Gastroesophageal sphincter (tissue), 4 donors: ENCODE measurements at regions not wholly inside any gene's neighbourhood (a gene's known extent, or its start where the extent isn't known, plus 50 kb on each side); places are given as distances from the start of the nearest gene placed in this dataset.

Experiments
- ATAC-seq: fragments of 150-250 bp; one replicate; pipeline ENCODE4 v1.9.1; 2016; ENCODE audit warnings: mild to moderate bottlenecking, moderate library complexity
- H3K27ac ChIP-seq, 4 donors: fragments of 200-600 bp; sonication (generic) in 3 of 4; 1 replicate in 3 of 4; 2 replicates in 1 of 4; pipeline ENCODE4 v1.5.1; 2016 to 2019
- H3K27me3 ChIP-seq: fragments of 200-600 bp; sonication (generic); one replicate; pipeline ENCODE4 v1.5.1; 2019
- H3K36me3 ChIP-seq, 2 donors: fragments of 200-600 bp; sonication (generic); one replicate each; pipeline ENCODE4 v1.5.1; 2019; ENCODE audit warnings: control low read depth in 1 of 2
- H3K4me1 ChIP-seq, 3 donors: fragments of 200-600 bp; sonication (generic); 1 replicate in 2 of 3; 2 replicates in 1 of 3; pipeline ENCODE4 v1.5.1; 2016 to 2019; ENCODE audit warnings: control low read depth in 2 of 3
- H3K4me3 ChIP-seq, 2 donors: fragments of 200-600 bp; sonication (generic); one replicate each; pipeline ENCODE4 v1.5.1; 2019; ENCODE audit warnings: mild to moderate bottlenecking in 1 of 2, moderate library complexity in 1 of 2
- H3K9me3 ChIP-seq, 3 donors: fragments of 200-600 bp; sonication (generic); one replicate each; pipeline ENCODE4 v1.5.1; 2017 to 2019; ENCODE audit warnings: control low read depth in 2 of 3
- CTCF ChIP-seq, 4 experiments: fragments of 200-600 bp in 2 of 4; fragments of 450-650 bp in 2 of 4; sonication (generic) in 1 of 4; IDR thresholded peaks; one replicate each; pipeline ENCODE4 v1.5.1; 2017 to 2019; ENCODE audit warnings: antibody characterized with exemption in 4 of 4, mild to moderate bottlenecking in 2 of 4, moderate library complexity in 2 of 4
- EP300 ChIP-seq: sonication (generic); formaldehyde crosslinking; IDR thresholded peaks from one replicate; pipeline ENCODE4 v1.6.1; 2017; ENCODE audit warnings: antibody characterized with exemption, mild to moderate bottlenecking
- POLR2A ChIP-seq, 2 donors: fragments of 450-650 bp; IDR thresholded peaks; one replicate each; pipeline ENCODE4 v1.6.1; 2017; ENCODE audit warnings: antibody characterized with exemption in 2 of 2, mild to moderate bottlenecking in 2 of 2, moderate library complexity in 1 of 2
- POLR2AphosphoS5 ChIP-seq: sonication (generic); formaldehyde crosslinking; IDR thresholded peaks from one replicate; pipeline ENCODE4 v1.6.1; 2017; ENCODE audit warnings: antibody characterized with exemption
- WGBS, 2 donors: methylation state at CpG; one replicate each; pipeline ENCODE4 v1.1.5; 2018; ENCODE audit warnings: low coverage in 1 of 2; 5-methylcytosine and 5-hydroxymethylcytosine counted together

- Histone ChIP-seq H3K27ac (no peak overlapping the region), H3K4me3 (no peak overlapping the region), H3K36me3 (no peaks in the 10 kb centered on the region), H3K4me1 (no peaks in the 10 kb centered on the region), H3K9me3 (peaks cover 0 to 26% (median 0%) of the 10 kb centered on the region in 3 donors), H3K27me3 (no peaks in the 10 kb centered on the region)
- no peak for TF ChIP-seq POLR2AphosphoS5
- no peak for TF ChIP-seq CTCF (IDR thresholded peaks at IDR 0.05)
- TF ChIP-seq EP300 = no peak
- no peak for TF ChIP-seq POLR2A (IDR thresholded peaks at IDR 0.05)
- WGBS, 2 donors = 95 to 100% methylated on average over 2 to 3 of the region's 4 CpGs
- no peak for ATAC-seq
Observed at GRCh38 chr7:16144361-16144760, 277.0 kb downstream of the CRPPA start.

- Histone ChIP-seq H3K4me3 (no peak overlapping the region), H3K9me3 (no peaks in the 10 kb centered on the region), H3K36me3 (no peaks in the 10 kb centered on the region), H3K4me1 (no peaks in the 10 kb centered on the region), H3K27ac (no peak overlapping the region), H3K27me3 (no peaks in the 10 kb centered on the region)
- no peak for ATAC-seq
- TF ChIP-seq EP300 = no peak
- no peak for TF ChIP-seq POLR2AphosphoS5
- TF ChIP-seq CTCF (IDR thresholded peaks at IDR 0.05) = no peak
- no peak for TF ChIP-seq POLR2A (IDR thresholded peaks at IDR 0.05)
- 71 to 77% methylated on average over 2 of the region's 2 CpGs for WGBS, 2 donors
Observed at GRCh38 chr7:16137944-16138343, 283.4 kb downstream of the CRPPA start.

GRCh38 chr7:16136896-16137295 lies 284.4 kb downstream of the CRPPA start:
- Histone ChIP-seq H3K27me3 (no peaks in the 10 kb centered on the region), H3K27ac (no peak overlapping the region), H3K4me1 (no peaks in the 10 kb centered on the region), H3K9me3 (no peaks in the 10 kb centered on the region), H3K36me3 (no peaks in the 10 kb centered on the region), H3K4me3 (no peak overlapping the region)
- no peak for ATAC-seq
- no peak for TF ChIP-seq CTCF (IDR thresholded peaks at IDR 0.05)
- TF ChIP-seq POLR2A (IDR thresholded peaks at IDR 0.05) = no peak
- TF ChIP-seq EP300 = no peak
- WGBS, 2 donors = 95 to 100% methylated on average over 2 of the region's 2 CpGs

GRCh38 chr7:16135658-16136057 lies 285.7 kb downstream of the CRPPA start:
- Histone ChIP-seq H3K4me1 (peaks cover 0 to 4% (median 2%) of the 10 kb centered on the region in 3 donors), H3K9me3 (no peaks in the 10 kb centered on the region), H3K27ac (no peak overlapping the region), H3K27me3 (no peaks in the 10 kb centered on the region), H3K36me3 (no peaks in the 10 kb centered on the region), H3K4me3 (no peak overlapping the region)
- TF ChIP-seq CTCF (IDR thresholded peaks at IDR 0.05) = no peak
- no peak for TF ChIP-seq EP300
- TF ChIP-seq POLR2AphosphoS5 = no peak
- TF ChIP-seq POLR2A (IDR thresholded peaks at IDR 0.05) = no peak
- ATAC-seq = no peak

- no peak for TF ChIP-seq POLR2AphosphoS5
- TF ChIP-seq EP300 = no peak
- TF ChIP-seq POLR2A (IDR thresholded peaks at IDR 0.05) = no peak
- no peak for TF ChIP-seq CTCF (IDR thresholded peaks at IDR 0.05)
- Histone ChIP-seq H3K9me3 (peaks cover 0 to 14% (median 0%) of the 10 kb centered on the region in 3 donors), H3K4me3 (no peak overlapping the region), H3K27me3 (no peaks in the 10 kb centered on the region), H3K36me3 (no peaks in the 10 kb centered on the region), H3K27ac (peak overlapping the region in 2 of 4 donors; percentile 56 to 73), H3K4me1 (peaks cover 0 to 21% (median 3%) of the 10 kb centered on the region in 3 donors)
- WGBS, 2 donors = 11 to 50% methylated on average over 1 of the region's 1 CpG
- no peak for ATAC-seq
Observed at GRCh38 chr7:16130111-16131110, 290.9 kb downstream of the CRPPA start.
